ENCODE measurements at regions not wholly inside any gene's neighbourhood (a gene's known extent, or its start where the extent isn't known, plus 50 kb on each side); places are given as distances from the start of the nearest gene placed in this dataset.

DNA sequence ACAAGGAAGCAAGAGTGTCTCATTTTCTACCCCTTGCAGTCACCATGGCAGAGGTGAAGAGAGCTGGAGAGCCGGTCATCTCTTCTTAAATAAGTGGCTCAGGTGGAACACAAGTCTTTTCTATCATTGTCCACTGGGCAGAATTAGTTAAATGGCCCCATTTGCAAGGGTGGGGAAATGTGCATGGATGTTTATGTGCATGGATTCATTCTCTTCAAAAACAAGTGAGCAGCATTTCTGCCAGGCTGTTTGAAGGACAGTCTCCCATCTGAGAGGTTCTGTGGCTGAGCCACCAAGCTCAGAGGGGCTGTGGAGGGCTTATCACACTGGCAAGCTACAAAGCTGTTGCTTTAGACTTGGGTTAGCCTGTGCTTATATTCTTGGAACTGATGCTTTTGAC, 370.3 kb upstream of the MTPN start:
- TF ChIP-seq CTCF (IDR thresholded peaks at IDR 0.05): no peak
- TF ChIP-seq POLR2AphosphoS5 (IDR thresholded peaks at IDR 0.05): no peak
- no peak for TF ChIP-seq EP300 (IDR thresholded peaks at IDR 0.05)
- TF ChIP-seq POLR2A (IDR thresholded peaks at IDR 0.05; ENCODE audit: low read depth): no peak
